ENCODE measurements at regions not wholly inside any gene's neighbourhood (a gene's known extent, or its start where the extent isn't known, plus 50 kb on each side); places are given as distances from the start of the nearest gene placed in this dataset.

DNA sequence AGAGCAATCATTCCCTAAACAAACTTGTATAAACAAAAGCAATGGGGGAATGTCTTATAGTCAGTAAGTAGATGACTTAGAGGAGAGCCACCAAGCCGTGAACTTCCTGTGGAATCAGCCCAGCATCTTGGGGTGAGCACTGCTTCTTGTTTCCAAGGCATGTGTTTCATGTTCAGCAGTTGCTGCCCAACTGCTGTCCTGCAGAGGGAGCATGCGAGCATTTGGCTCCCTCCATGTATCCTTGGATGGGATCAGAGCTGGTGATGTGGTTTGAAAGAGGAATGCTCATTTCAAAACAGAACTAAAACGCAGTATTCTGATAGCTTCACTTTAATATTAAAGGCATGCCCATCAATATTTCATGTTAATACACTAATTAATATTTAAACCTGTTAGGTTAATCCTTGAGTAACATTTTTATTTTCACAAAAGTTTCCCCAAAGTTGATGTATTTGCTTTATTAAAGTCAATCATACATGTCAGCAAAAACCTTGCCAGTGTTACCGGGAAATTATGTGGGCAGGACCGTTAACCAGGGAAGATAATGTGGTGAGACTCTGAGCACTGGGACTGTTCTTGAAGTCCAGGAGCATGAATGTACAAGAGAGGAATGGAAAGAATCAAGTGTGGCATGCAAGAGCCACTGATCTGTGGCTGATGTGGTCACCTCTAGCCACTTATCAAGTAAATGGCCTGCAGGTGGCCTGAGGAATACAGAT, 172.1 kb upstream of the GGTLC1 start:
- no peaks in the 10 kb centered on the region for H3K36me3 ChIP-seq (replicated peaks in 1 of 2; ENCODE audit: control extremely low read depth in 1 of 2, control insufficient read depth in 1 of 2, extremely low read depth in 1 of 2, insufficient read depth in 2 of 2, low read length in 1 of 2)
- H3K4me1 Mint-ChIP-seq, result no peaks in the 10 kb centered on the region
- ATAC-seq (ENCODE audit: low read depth) (no peak), DNase-seq (peak; percentile 7)
- ChIA-PET CTCF (interaction anchor here (0.8 to 2.2 kb wide), 4 partner anchors 10 to 905 kb away, joined by 3 to 6 read pairs (median 3); no protein-coding TSS in a partner anchor), POLR2A (no interaction called here)
- H4K20me1 ChIP-seq (ENCODE audit: control insufficient read depth, insufficient read depth, low read length, poor library complexity, severe bottlenecking), result no peaks in the 10 kb centered on the region
- no peak overlapping the region for H3K4me3 ChIP-seq (ENCODE audit: control extremely low read depth in 1 of 5, extremely low read depth in 1 of 5, insufficient read depth in 1 of 5, low read depth in 2 of 5, low read length in 4 of 5)
- H3K4me3 Mint-ChIP-seq, result no peak overlapping the region
- H3K4me1 ChIP-seq (ENCODE audit: control insufficient read depth in 2 of 2, insufficient read depth in 2 of 2, low read length in 2 of 2), result no peaks in the 10 kb centered on the region
- no peaks in the 10 kb centered on the region for H3K79me2 ChIP-seq (ENCODE audit: control insufficient read depth, insufficient read depth, low read length)
- H3K27ac ChIP-seq (ENCODE audit: low read length in 2 of 2), result no peak overlapping the region
- H3K27me3 Mint-ChIP-seq, result no peaks in the 10 kb centered on the region
- WGBS (ENCODE audit: insufficient coverage), result 47% methylated on average over 3 of the region's 5 CpGs
- no peaks in the 10 kb centered on the region for H3K9me3 Mint-ChIP-seq (ENCODE audit: insufficient read depth)
- H3K9me3 ChIP-seq (ENCODE audit: control extremely low read depth in 1 of 3, control insufficient read depth in 2 of 3, insufficient read depth in 1 of 3, low read length in 2 of 3), result peaks cover 0 to 2% (median 0%) of the 10 kb centered on the region in 3 donors
- intact Hi-C loops (cut with micrococcal nuclease), result loop anchor here (5.0 kb wide), 1 partner anchor 757 kb away; no protein-coding TSS in a partner anchor
- TF ChIP-seq, protein P1, sequence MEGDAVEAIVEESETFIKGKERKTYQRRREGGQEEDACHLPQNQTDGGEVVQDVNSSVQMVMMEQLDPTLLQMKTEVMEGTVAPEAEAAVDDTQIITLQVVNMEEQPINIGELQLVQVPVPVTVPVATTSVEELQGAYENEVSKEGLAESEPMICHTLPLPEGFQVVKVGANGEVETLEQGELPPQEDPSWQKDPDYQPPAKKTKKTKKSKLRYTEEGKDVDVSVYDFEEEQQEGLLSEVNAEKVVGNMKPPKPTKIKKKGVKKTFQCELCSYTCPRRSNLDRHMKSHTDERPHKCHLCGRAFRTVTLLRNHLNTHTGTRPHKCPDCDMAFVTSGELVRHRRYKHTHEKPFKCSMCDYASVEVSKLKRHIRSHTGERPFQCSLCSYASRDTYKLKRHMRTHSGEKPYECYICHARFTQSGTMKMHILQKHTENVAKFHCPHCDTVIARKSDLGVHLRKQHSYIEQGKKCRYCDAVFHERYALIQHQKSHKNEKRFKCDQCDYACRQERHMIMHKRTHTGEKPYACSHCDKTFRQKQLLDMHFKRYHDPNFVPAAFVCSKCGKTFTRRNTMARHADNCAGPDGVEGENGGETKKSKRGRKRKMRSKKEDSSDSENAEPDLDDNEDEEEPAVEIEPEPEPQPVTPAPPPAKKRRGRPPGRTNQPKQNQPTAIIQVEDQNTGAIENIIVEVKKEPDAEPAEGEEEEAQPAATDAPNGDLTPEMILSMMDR (IDR thresholded peaks at IDR 0.05), result peak; percentile 35
- no peak for TF ChIP-seq EZH2 (IDR thresholded peaks at IDR 0.05; ENCODE audit: borderline replicate concordance, insufficient read depth, low read depth, low read length, poor library complexity, severe bottlenecking)
- no peak overlapping the region for H3K4me2 ChIP-seq (replicated peaks; ENCODE audit: low read depth, low read length, poor library complexity, severe bottlenecking)
- H2AFZ ChIP-seq (ENCODE audit: insufficient read depth, low read depth, low read length, poor library complexity, severe bottlenecking), result no peak overlapping the region
- no peak overlapping the region for H3K27ac Mint-ChIP-seq
- no peak overlapping the region for H3K9ac ChIP-seq (ENCODE audit: low read length)
- no peaks in the 10 kb centered on the region for H3K27me3 ChIP-seq (replicated peaks in 1 of 4; ENCODE audit: control extremely low read depth in 1 of 4, control insufficient read depth in 3 of 4, insufficient read depth in 4 of 4, low read length in 3 of 4)

DNA sequence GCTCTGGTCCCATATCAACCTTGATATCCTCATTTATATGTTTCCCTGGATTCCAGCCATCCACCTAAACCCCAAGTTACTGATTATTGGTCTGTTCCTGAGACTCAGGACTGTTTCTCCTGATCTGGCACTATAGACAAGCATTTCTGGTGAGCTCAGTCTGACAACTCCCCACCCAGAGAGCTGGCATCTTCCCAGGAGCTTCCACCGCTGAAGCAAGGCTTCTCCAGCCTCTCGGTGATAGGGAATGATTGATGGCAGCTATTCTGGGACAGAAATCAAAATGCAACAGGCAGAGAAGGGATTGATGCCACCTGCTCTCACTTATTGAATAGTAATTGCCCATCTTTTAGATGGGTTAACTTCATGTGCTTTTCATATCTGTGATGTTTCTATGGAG, 169.7 kb upstream of the GGTLC1 start:
- H3K27ac Mint-ChIP-seq, result no peak overlapping the region
- CTCF ChIA-PET, result interaction anchor here (1.1 to 2.2 kb wide), 2 partner anchors 907 to 1020 kb away, joined by 4 to 6 read pairs; no protein-coding TSS in a partner anchor
- Histone ChIP-seq H3K4me1 (ENCODE audit: control insufficient read depth in 2 of 2, insufficient read depth in 2 of 2, low read length in 2 of 2) (no peaks in the 10 kb centered on the region), H3K27ac (ENCODE audit: low read length in 2 of 2) (no peak overlapping the region), H3K4me3 (ENCODE audit: control extremely low read depth in 1 of 5, extremely low read depth in 1 of 5, insufficient read depth in 1 of 5, low read depth in 2 of 5, low read length in 4 of 5) (no peak overlapping the region), H4K20me1 (ENCODE audit: control insufficient read depth, insufficient read depth, low read length, poor library complexity, severe bottlenecking) (no peaks in the 10 kb centered on the region), H3K4me2 (replicated peaks; ENCODE audit: low read depth, low read length, poor library complexity, severe bottlenecking) (no peak overlapping the region), H2AFZ (ENCODE audit: insufficient read depth, low read depth, low read length, poor library complexity, severe bottlenecking) (no peak overlapping the region), H3K27me3 (replicated peaks in 1 of 4; ENCODE audit: control extremely low read depth in 1 of 4, control insufficient read depth in 3 of 4, insufficient read depth in 4 of 4, low read length in 3 of 4) (peaks cover 0 to 2% (median 0%) of the 10 kb centered on the region in 4 experiments), H3K79me2 (ENCODE audit: control insufficient read depth, insufficient read depth, low read length) (no peaks in the 10 kb centered on the region), H3K36me3 (replicated peaks in 1 of 2; ENCODE audit: control extremely low read depth in 1 of 2, control insufficient read depth in 1 of 2, extremely low read depth in 1 of 2, insufficient read depth in 2 of 2, low read length in 1 of 2) (no peaks in the 10 kb centered on the region), H3K9me3 (ENCODE audit: control extremely low read depth in 1 of 3, control insufficient read depth in 2 of 3, insufficient read depth in 1 of 3, low read length in 2 of 3) (peaks cover 0 to 2% (median 0%) of the 10 kb centered on the region in 3 donors), H3K9ac (ENCODE audit: low read length) (no peak overlapping the region)
- peaks cover 5% of the 10 kb centered on the region for H3K27me3 Mint-ChIP-seq
- no peaks in the 10 kb centered on the region for H3K9me3 Mint-ChIP-seq (ENCODE audit: insufficient read depth)
- POLR2A ChIA-PET, result no interaction called here
- H3K4me1 Mint-ChIP-seq, result no peaks in the 10 kb centered on the region
- ATAC-seq (ENCODE audit: low read depth) (no peak), DNase-seq (no peak)
- H3K4me3 Mint-ChIP-seq, result no peak overlapping the region
- TF ChIP-seq, protein P1 (IDR thresholded peaks at IDR 0.05), result no peak
- TF ChIP-seq EZH2 (IDR thresholded peaks at IDR 0.05; ENCODE audit: borderline replicate concordance, insufficient read depth, low read depth, low read length, poor library complexity, severe bottlenecking), result no peak
- intact Hi-C loops (cut with micrococcal nuclease), result no loop called here
- 100% methylated on average over 1 of the region's 2 CpGs for WGBS (ENCODE audit: insufficient coverage)
